Sigmoid colon (tissue), 4 donors: ENCODE measurements at regions not wholly inside any gene's neighbourhood (a gene's known extent, or its start where the extent isn't known, plus 50 kb on each side); places are given as distances from the start of the nearest gene placed in this dataset.
"Not testable (repeated sequence)": the region's sequence is repeated elsewhere in the genome, so short reads cannot be mapped to it uniquely, and the experiment has no call there.

Experiments used
- POLR2AphosphoS5 ChIP-seq, 4 donors: sonication (generic); formaldehyde crosslinking; IDR thresholded peaks; one replicate each; pipeline ENCODE4 v1.6.1; 2017; ENCODE audit warnings: antibody characterized with exemption in 4 of 4
- TF ChIP-seq, protein P1 (sequence below), 4 experiments: fragments of 450-650 bp in 3 of 4; fragments of 200-600 bp in 1 of 4; IDR thresholded peaks; one replicate each; pipeline ENCODE4 v1.5.1; 2016 to 2019; ENCODE audit warnings: antibody characterized with exemption in 4 of 4, mild to moderate bottlenecking in 3 of 4, moderate library complexity in 2 of 4

DNA sequence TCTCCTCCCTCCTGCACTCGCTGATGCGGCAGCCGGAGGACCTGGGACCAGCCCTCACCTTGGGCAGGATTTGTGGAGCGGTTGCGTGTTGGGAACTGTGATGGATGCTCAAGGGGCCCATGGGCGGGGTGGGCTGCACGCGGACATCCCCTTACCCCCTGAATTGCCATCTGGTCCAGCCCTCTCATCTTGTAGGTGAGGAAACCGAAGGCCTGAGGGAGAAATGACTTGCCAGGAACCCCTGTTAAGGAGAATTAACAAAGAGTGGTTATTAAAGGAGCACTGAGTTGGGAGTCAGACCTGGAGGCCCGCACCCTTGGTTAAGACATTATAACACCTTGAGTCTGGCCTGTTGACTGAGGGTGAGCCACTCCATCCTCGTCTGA, 2752.2 kb downstream of the RPIA start:
- TF ChIP-seq, protein P1, sequence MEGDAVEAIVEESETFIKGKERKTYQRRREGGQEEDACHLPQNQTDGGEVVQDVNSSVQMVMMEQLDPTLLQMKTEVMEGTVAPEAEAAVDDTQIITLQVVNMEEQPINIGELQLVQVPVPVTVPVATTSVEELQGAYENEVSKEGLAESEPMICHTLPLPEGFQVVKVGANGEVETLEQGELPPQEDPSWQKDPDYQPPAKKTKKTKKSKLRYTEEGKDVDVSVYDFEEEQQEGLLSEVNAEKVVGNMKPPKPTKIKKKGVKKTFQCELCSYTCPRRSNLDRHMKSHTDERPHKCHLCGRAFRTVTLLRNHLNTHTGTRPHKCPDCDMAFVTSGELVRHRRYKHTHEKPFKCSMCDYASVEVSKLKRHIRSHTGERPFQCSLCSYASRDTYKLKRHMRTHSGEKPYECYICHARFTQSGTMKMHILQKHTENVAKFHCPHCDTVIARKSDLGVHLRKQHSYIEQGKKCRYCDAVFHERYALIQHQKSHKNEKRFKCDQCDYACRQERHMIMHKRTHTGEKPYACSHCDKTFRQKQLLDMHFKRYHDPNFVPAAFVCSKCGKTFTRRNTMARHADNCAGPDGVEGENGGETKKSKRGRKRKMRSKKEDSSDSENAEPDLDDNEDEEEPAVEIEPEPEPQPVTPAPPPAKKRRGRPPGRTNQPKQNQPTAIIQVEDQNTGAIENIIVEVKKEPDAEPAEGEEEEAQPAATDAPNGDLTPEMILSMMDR (IDR thresholded peaks at IDR 0.05), result not testable (repeated sequence)
- TF ChIP-seq POLR2AphosphoS5 (IDR thresholded peaks at IDR 0.05), result not testable (repeated sequence)
